Loucy (cell line): ENCODE measurements at regions not wholly inside any gene's neighbourhood (a gene's known extent, or its start where the extent isn't known, plus 50 kb on each side); places are given as distances from the start of the nearest gene placed in this dataset.

Source experiments
- EZH2phosphoT487 ChIP-seq: fragments of 200-600 bp; IDR thresholded peaks from 2 replicates; pipeline ENCODE4 v1.6.1; 2018; ENCODE audit warnings: antibody characterized with exemption, mild to moderate bottlenecking, moderate library complexity, borderline replicate concordance
- TF ChIP-seq, protein P1 (sequence below): fragments of 200-600 bp; sonication (generic); conservative IDR thresholded peaks from 2 replicates; pipeline ENCODE4 v1.5.1; 2014; ENCODE audit warnings: mild to moderate bottlenecking, antibody characterized with exemption, low read length

DNA sequence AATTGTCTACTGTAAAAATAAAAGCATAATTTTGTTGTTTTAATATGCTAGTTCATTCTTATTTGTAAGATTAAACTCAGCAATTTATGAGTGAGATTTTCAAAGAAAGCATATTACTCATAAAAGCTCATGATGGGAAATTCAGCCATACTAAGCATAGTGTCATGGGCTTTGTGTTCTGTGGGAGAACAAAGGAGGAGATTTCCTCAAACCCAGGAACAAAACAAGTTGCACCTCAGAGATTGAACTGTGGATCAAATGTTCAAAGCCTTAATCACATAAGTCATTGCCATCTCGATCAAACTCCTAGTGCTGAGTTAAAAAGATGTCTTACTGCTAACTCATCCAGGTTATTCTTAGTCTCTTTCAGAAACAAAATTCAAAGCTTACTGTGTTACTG lies 85.6 kb upstream of the PDZRN3 start:
- TF ChIP-seq, protein P1, sequence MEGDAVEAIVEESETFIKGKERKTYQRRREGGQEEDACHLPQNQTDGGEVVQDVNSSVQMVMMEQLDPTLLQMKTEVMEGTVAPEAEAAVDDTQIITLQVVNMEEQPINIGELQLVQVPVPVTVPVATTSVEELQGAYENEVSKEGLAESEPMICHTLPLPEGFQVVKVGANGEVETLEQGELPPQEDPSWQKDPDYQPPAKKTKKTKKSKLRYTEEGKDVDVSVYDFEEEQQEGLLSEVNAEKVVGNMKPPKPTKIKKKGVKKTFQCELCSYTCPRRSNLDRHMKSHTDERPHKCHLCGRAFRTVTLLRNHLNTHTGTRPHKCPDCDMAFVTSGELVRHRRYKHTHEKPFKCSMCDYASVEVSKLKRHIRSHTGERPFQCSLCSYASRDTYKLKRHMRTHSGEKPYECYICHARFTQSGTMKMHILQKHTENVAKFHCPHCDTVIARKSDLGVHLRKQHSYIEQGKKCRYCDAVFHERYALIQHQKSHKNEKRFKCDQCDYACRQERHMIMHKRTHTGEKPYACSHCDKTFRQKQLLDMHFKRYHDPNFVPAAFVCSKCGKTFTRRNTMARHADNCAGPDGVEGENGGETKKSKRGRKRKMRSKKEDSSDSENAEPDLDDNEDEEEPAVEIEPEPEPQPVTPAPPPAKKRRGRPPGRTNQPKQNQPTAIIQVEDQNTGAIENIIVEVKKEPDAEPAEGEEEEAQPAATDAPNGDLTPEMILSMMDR = no peak
- no peak for TF ChIP-seq EZH2phosphoT487
